ENCODE measurements at regions not wholly inside any gene's neighbourhood (a gene's known extent, or its start where the extent isn't known, plus 50 kb on each side); places are given as distances from the start of the nearest gene placed in this dataset.

GRCh38 chr1:81517987-81518386 is 282.7 kb upstream of the ADGRL2 start:
- Histone ChIP-seq H3K9me3 (no peaks in the 10 kb centered on the region), H3K27ac (no peak overlapping the region), H3K27me3 (no peaks in the 10 kb centered on the region), H3K36me3 (no peaks in the 10 kb centered on the region), H3K4me1 (no peaks in the 10 kb centered on the region), H3K4me3 (no peak overlapping the region)
- no peak for DNase-seq
- no peak for TF ChIP-seq CTCF (IDR thresholded peaks at IDR 0.05)
- no peak for TF ChIP-seq POLR2A (IDR thresholded peaks at IDR 0.05)

- Histone ChIP-seq H3K27me3 (no peaks in the 10 kb centered on the region), H3K4me3 (no peak overlapping the region), H3K27ac (no peak overlapping the region), H3K36me3 (no peaks in the 10 kb centered on the region), H3K9me3 (no peaks in the 10 kb centered on the region), H3K4me1 (no peaks in the 10 kb centered on the region)
- DNase-seq = no peak
- TF ChIP-seq POLR2A (IDR thresholded peaks at IDR 0.05) (no peak), CTCF (IDR thresholded peaks at IDR 0.05) (no peak)
Observed at GRCh38 chr1:81513796-81514354, 286.9 kb upstream of the ADGRL2 start.

- Histone ChIP-seq H3K36me3 (no peaks in the 10 kb centered on the region), H3K9me3 (no peaks in the 10 kb centered on the region), H3K27me3 (no peaks in the 10 kb centered on the region), H3K27ac (no peak overlapping the region), H3K4me3 (no peak overlapping the region), H3K4me1 (no peaks in the 10 kb centered on the region)
- DNase-seq = no peak
- TF ChIP-seq CTCF (IDR thresholded peaks at IDR 0.05) (no peak), POLR2A (IDR thresholded peaks at IDR 0.05) (no peak)
Observed at GRCh38 chr1:81512252-81513003, 288.3 kb upstream of the ADGRL2 start.

GRCh38 chr1:81511281-81511680 is 289.5 kb upstream of the ADGRL2 start:
- no peaks in the 10 kb centered on the region for H3K36me3 ChIP-seq
- no peaks in the 10 kb centered on the region for H3K4me1 ChIP-seq
- no peak overlapping the region for H3K4me3 ChIP-seq
- no peak for DNase-seq
- H3K9me3 ChIP-seq = no peaks in the 10 kb centered on the region
- TF ChIP-seq CTCF (IDR thresholded peaks at IDR 0.05) (no peak), POLR2A (IDR thresholded peaks at IDR 0.05) (no peak)
- no peak overlapping the region for H3K27ac ChIP-seq
- no peaks in the 10 kb centered on the region for H3K27me3 ChIP-seq

DNA sequence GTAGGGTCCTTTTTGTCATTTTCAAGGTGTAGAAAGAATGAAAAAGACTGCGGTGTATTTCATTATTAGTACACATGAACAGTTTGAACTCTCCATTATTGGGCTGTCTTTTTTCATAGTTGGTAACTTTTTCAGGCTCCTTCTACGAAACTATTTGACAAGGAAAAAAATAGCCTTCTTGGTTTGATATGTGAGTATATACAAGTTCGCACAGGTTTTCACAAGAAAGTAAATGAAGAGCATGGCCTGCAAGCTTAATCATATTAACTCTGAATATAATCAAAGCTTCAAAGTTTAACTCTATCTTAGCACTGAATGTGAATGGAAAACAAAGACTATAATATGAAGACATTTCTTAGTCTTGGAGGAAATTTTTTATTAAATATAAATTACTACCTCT is 290.0 kb upstream of the ADGRL2 start:
- Histone ChIP-seq H3K27me3 (no peaks in the 10 kb centered on the region), H3K4me1 (no peaks in the 10 kb centered on the region), H3K9me3 (no peaks in the 10 kb centered on the region), H3K27ac (no peak overlapping the region), H3K4me3 (no peak overlapping the region), H3K36me3 (no peaks in the 10 kb centered on the region)
- TF ChIP-seq POLR2A (IDR thresholded peaks at IDR 0.05) = no peak
- no peak for TF ChIP-seq CTCF (IDR thresholded peaks at IDR 0.05)
- no peak for DNase-seq
